ENCODE measurements at regions not wholly inside any gene's neighbourhood (a gene's known extent, or its start where the extent isn't known, plus 50 kb on each side); places are given as distances from the start of the nearest gene placed in this dataset.

DNA sequence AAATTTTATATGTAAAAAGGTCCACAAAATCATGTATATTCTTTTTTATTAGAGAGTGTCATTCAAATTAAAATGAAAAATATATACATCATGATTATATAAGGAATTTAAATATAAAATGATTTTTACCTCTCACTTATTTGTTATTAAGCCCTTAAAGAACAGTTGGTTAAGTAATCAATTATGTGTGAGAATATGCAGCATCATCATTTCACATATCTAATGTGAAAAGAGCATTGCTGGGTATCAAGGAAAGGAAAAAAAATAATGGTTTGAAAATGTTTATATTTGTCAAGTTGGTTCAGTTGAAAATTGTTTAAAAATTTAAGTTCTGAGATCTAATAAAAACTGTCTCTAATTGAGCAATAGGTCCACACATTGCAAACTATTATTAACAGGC is 363.6 kb upstream of the GRM3 start:
- Histone ChIP-seq H3K27ac (no peak overlapping the region), H3K4me3 (no peak overlapping the region), H3K9me3 (no peaks in the 10 kb centered on the region), H3K4me1 (no peaks in the 10 kb centered on the region), H3K36me3 (no peaks in the 10 kb centered on the region), H3K27me3 (no peaks in the 10 kb centered on the region)
- ATAC-seq (no peak), DNase-seq (no peak)
- no peak for TF ChIP-seq CTCF (IDR thresholded peaks at IDR 0.05)
- intact Hi-C loops (cut with DNase I) = no loop called here

GRCh38 chr7:86262781-86263180 is 380.9 kb upstream of the GRM3 start:
- Histone ChIP-seq H3K36me3 (no peaks in the 10 kb centered on the region), H3K27ac (no peak overlapping the region), H3K9me3 (no peaks in the 10 kb centered on the region), H3K27me3 (no peaks in the 10 kb centered on the region), H3K4me3 (no peak overlapping the region), H3K4me1 (no peaks in the 10 kb centered on the region)
- TF ChIP-seq CTCF (IDR thresholded peaks at IDR 0.05) = no peak
- DNase-seq (no peak), ATAC-seq (no peak)
- intact Hi-C loops (cut with DNase I) = no loop called here

DNA sequence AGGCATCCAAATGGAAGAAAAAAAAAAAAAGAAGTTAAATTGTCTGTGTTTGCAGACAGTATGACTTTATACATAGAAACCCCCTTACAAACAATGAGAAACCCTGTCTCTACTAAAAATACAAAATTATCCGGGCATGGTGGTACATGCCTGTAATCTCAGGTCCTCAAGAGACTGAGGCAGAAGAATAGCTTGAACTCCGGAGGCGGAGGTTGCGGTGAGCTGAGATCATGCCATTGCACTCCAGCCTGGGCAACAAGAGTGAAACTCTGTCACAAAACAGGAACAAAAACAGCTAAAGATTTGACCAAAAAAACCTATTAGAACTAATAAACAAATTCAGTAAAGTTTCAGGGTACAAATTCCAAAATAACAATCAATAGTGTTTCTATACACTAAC is 385.8 kb upstream of the GRM3 start:
- Histone ChIP-seq H3K27me3 (no peaks in the 10 kb centered on the region), H3K4me1 (no peaks in the 10 kb centered on the region), H3K27ac (no peak overlapping the region), H3K36me3 (no peaks in the 10 kb centered on the region), H3K4me3 (no peak overlapping the region), H3K9me3 (no peaks in the 10 kb centered on the region)
- TF ChIP-seq CTCF (IDR thresholded peaks at IDR 0.05) = no peak
- ATAC-seq = no peak
- intact Hi-C loops (cut with DNase I) = no loop called here
- DNase-seq = no peak

GRCh38 chr7:86252406-86252805 is 391.3 kb upstream of the GRM3 start:
- Histone ChIP-seq H3K36me3 (no peaks in the 10 kb centered on the region), H3K4me3 (no peak overlapping the region), H3K27ac (no peak overlapping the region), H3K4me1 (no peaks in the 10 kb centered on the region), H3K9me3 (no peaks in the 10 kb centered on the region), H3K27me3 (no peaks in the 10 kb centered on the region)
- intact Hi-C loops (cut with DNase I) = no loop called here
- no peak for TF ChIP-seq CTCF (IDR thresholded peaks at IDR 0.05)
- ATAC-seq (no peak), DNase-seq (no peak)

DNA sequence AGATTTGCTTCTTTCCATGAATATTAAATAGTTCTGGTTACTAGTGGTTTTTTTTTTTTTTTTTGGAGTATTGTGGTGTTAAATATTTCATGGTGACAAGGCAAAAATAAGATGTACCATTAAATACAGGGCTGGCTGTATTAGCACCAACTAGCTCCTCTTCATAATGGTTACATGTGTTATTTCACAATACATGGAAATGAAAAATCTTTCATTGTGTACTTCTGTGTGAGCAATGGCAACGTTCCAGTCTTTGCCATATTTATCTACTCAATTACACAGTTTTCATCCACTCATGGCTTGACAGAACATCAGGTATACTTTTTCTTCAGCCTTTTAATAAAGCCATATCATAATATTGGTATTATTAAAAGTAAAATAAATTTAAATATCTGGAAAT is 394.7 kb upstream of the GRM3 start:
- DNase-seq = no peak
- H3K4me1 ChIP-seq = no peaks in the 10 kb centered on the region
- no peaks in the 10 kb centered on the region for H3K9me3 ChIP-seq
- no peak for ATAC-seq
- H3K4me3 ChIP-seq = no peak overlapping the region
- intact Hi-C loops (cut with DNase I) = no loop called here
- H3K27me3 ChIP-seq = no peaks in the 10 kb centered on the region
- TF ChIP-seq CTCF (IDR thresholded peaks at IDR 0.05) = no peak
- H3K27ac ChIP-seq = no peak overlapping the region
- H3K36me3 ChIP-seq = no peaks in the 10 kb centered on the region

GRCh38 chr7:86243171-86243570 is 400.5 kb upstream of the GRM3 start:
- DNase-seq (no peak), ATAC-seq (no peak)
- TF ChIP-seq CTCF (IDR thresholded peaks at IDR 0.05) = no peak
- Histone ChIP-seq H3K4me1 (no peaks in the 10 kb centered on the region), H3K36me3 (no peaks in the 10 kb centered on the region), H3K9me3 (no peaks in the 10 kb centered on the region), H3K27me3 (no peaks in the 10 kb centered on the region), H3K27ac (no peak overlapping the region), H3K4me3 (no peak overlapping the region)
- intact Hi-C loops (cut with DNase I) = no loop called here

Measured in upper lobe of right lung (tissue), 1 donor.